Psoas muscle (tissue), 7 donors: ENCODE measurements at regions not wholly inside any gene's neighbourhood (a gene's known extent, or its start where the extent isn't known, plus 50 kb on each side); places are given as distances from the start of the nearest gene placed in this dataset.

Experiments
- ATAC-seq, 4 donors: fragments of 200-7000 bp; cut with Tn5 transposase; one replicate each; pipeline ENCODE4 v1.9.1; 2020; ENCODE audit warnings: moderate library complexity in 3 of 4, mild to moderate bottlenecking in 2 of 4
- DNase-seq, 2 donors: peaks; one replicate each; pipeline ENCODE4 v3.0.0-alpha.2; 2020
- H3K27ac ChIP-seq: fragments of 200-600 bp; one replicate; pipeline ENCODE4 v1.8.0; 2022
- H3K27me3 ChIP-seq, 3 donors: fragments of 200-600 bp in 1 of 3; one replicate each; pipeline versions ENCODE4 v1.6.1 to v1.8.0; 2013 to 2022; ENCODE audit warnings: low read length in 2 of 3, mild to moderate bottlenecking in 2 of 3, moderate library complexity in 1 of 3; ENCODE audit not compliant: insufficient read depth in 3 of 3
- H3K36me3 ChIP-seq, 2 donors: fragments of 200-600 bp in 1 of 2; one replicate each; pipeline versions ENCODE4 v1.6.1 to v1.8.0; 2013 to 2022; ENCODE audit warnings: low read depth in 1 of 2, mild to moderate bottlenecking in 1 of 2, moderate library complexity in 1 of 2; ENCODE audit not compliant: insufficient read depth in 1 of 2
- H3K4me1 ChIP-seq: fragments of 200-600 bp; one replicate; pipeline ENCODE4 v1.8.0; 2022
- H3K4me3 ChIP-seq: fragments of 200-600 bp; one replicate; pipeline ENCODE4 v1.8.0; 2022; ENCODE audit warnings: mild to moderate bottlenecking
- H3K9me3 ChIP-seq: fragments of 200-600 bp; one replicate; pipeline ENCODE4 v1.8.0; 2022
- WGBS, 3 donors: extraction: QIAGEN DNeasy Blood & Tissue Kit; methylation state at CpG; one replicate each; pipeline versions ENCODE4 v1.1.6 to v1.1.7; 2013; 5-methylcytosine and 5-hydroxymethylcytosine counted together
- intact Hi-C, 2 donors: fragments of 100-400 bp; cut with DNase I; formaldehyde crosslinking; loops; one replicate each; pipeline versions ENCODE4 v1.11.0 to v1.14.2; 2022
- TF ChIP-seq, protein P1 (sequence below): fragments of 200-600 bp; IDR thresholded peaks from one replicate; pipeline ENCODE4 v1.8.0; 2022; ENCODE audit warnings: antibody characterized with exemption
- donor health status: healthy with polysubstance abuse.
- donor health status: DM: no; HTN: no; CAD: no; lungs with moderate emphysema.
- donor health status: Bipolar disorder and iron deficiency.
- donor health status: healthy.
- donor health status: DM: yes; HTN: yes; CAD: no.
- donor health status: DM: no; HTN: no; CAD: no.
- donor health status: DM: yes; HTN: yes; CAD: no.

DNA sequence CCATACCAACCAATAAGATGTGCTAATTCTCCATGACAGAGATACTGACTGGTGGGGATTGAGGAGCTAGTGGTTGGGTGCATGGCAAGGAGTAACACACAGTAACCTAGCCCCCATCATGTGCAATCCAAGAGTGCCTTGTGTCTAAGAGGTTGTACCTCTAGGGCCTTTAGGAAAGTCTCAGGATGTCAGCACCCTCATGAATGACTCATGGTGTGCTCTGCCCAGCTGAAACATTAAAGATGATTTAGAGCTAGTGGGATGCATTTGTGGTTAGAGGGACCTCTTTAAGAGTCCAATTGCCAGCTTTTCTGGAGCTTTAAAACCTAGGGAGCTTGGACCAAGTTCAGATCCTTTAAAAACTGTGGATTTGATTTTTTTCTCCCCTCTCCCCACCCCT, 181.1 kb downstream of the HERPUD2 start:
- no peak overlapping the region for H3K4me3 ChIP-seq
- DNase-seq (no peak), ATAC-seq (no peak)
- TF ChIP-seq, protein P1, sequence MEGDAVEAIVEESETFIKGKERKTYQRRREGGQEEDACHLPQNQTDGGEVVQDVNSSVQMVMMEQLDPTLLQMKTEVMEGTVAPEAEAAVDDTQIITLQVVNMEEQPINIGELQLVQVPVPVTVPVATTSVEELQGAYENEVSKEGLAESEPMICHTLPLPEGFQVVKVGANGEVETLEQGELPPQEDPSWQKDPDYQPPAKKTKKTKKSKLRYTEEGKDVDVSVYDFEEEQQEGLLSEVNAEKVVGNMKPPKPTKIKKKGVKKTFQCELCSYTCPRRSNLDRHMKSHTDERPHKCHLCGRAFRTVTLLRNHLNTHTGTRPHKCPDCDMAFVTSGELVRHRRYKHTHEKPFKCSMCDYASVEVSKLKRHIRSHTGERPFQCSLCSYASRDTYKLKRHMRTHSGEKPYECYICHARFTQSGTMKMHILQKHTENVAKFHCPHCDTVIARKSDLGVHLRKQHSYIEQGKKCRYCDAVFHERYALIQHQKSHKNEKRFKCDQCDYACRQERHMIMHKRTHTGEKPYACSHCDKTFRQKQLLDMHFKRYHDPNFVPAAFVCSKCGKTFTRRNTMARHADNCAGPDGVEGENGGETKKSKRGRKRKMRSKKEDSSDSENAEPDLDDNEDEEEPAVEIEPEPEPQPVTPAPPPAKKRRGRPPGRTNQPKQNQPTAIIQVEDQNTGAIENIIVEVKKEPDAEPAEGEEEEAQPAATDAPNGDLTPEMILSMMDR, result no peak
- H3K36me3 ChIP-seq, result no peaks in the 10 kb centered on the region
- no peaks in the 10 kb centered on the region for H3K27me3 ChIP-seq
- no peaks in the 10 kb centered on the region for H3K9me3 ChIP-seq
- no peak overlapping the region for H3K27ac ChIP-seq
- intact Hi-C loops, result no loop called here
- no peaks in the 10 kb centered on the region for H3K4me1 ChIP-seq

DNA sequence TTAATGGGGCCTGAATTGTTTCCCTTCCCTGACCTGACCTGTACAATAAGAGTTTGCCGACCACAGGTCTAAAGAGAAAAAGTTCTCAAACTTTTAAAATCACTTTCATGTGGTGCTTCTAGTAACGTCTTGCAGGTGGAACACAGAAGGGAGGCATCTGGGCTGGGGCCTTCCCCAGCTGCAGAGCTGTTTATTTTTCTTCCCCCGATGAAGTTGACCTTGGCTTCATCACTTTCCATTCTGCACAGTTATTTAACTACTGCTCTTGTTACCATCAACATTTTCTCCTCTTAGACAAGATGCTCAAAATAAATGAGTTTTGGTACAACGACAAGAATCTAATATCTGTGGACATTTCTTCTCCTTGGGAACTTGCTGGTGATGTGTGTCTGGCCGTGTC, 181.7 kb downstream of the HERPUD2 start:
- Histone ChIP-seq H3K27ac (no peak overlapping the region), H3K4me3 (no peak overlapping the region), H3K9me3 (no peaks in the 10 kb centered on the region), H3K4me1 (no peaks in the 10 kb centered on the region), H3K36me3 (no peaks in the 10 kb centered on the region), H3K27me3 (no peaks in the 10 kb centered on the region)
- DNase-seq (no peak), ATAC-seq (no peak)
- intact Hi-C loops, result no loop called here
- WGBS, 3 donors, result 60 to 79% (median 65%) methylated on average over 5 of the region's 5 CpGs
- TF ChIP-seq, protein P1, result no peak

DNA sequence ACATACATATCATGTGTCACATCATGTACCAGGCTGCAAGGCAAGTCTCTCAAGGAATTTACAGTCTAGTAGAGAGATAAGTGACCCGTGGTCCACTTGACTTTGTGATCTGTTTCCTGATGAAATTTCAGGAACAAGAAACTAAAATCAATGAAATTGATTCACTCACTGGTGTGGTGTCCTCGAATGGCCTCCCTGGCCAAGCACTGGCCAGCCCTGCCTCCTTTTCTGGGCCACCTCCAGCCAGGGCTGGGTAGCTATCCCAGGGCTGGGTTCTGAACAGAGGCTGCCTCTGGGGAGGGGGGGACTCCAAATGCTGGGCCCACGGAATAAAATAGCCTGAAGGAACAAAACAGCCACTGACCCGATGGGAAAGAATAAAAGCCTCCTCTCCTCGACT, 182.2 kb downstream of the HERPUD2 start:
- Histone ChIP-seq H3K27ac (no peak overlapping the region), H3K36me3 (no peaks in the 10 kb centered on the region), H3K4me3 (no peak overlapping the region), H3K4me1 (no peaks in the 10 kb centered on the region), H3K27me3 (no peaks in the 10 kb centered on the region), H3K9me3 (no peaks in the 10 kb centered on the region)
- ATAC-seq (no peak), DNase-seq (no peak)
- TF ChIP-seq, protein P1, result no peak
- WGBS, 3 donors, result 55 to 70% (median 58%) methylated on average over 5 of the region's 5 CpGs
- intact Hi-C loops, result no loop called here

DNA sequence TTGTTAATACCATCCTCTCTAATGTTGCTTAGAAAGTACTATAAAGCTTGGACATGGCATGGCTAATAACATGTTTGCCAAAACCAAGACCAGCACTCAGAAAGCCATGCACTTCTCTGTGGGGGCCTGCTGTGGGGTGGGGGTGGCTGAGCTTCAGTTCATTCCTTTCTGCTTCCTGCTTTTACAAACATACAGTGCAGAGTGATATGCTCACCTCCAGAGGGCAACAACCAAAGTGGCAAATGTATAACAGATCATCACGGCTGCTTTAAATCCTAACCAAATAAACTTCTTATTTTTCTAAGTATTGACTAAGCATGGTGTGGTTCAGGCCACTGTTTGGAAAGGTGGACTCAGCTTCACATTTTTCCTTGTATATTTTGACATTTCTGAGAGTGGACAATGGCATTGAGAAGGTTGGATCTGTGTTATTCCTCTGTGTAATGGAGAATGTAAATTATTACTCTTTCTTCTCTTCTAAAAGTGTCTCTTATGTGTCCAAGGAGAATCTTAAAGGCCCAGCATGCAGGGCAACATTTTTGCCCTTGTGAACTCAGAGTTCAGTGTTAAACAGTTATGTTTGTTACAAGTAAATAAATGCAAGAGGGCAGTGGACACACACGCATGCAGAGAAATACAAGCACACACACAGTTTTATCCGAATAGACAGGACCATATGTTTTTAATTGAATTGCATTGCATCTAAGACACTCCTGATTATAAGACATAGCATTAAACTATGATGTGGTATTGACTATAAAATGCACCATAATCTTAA, 186.1 kb downstream of the HERPUD2 start:
- intact Hi-C loops, result no loop called here
- DNase-seq (no peak), ATAC-seq (no peak)
- Histone ChIP-seq H3K27me3 (no peaks in the 10 kb centered on the region), H3K9me3 (no peaks in the 10 kb centered on the region), H3K27ac (no peak overlapping the region), H3K4me1 (no peaks in the 10 kb centered on the region), H3K4me3 (no peak overlapping the region), H3K36me3 (no peaks in the 10 kb centered on the region)
- WGBS, 3 donors, result 61 to 71% (median 62%) methylated on average over 3 of the region's 3 CpGs
- TF ChIP-seq, protein P1, result no peak

DNA sequence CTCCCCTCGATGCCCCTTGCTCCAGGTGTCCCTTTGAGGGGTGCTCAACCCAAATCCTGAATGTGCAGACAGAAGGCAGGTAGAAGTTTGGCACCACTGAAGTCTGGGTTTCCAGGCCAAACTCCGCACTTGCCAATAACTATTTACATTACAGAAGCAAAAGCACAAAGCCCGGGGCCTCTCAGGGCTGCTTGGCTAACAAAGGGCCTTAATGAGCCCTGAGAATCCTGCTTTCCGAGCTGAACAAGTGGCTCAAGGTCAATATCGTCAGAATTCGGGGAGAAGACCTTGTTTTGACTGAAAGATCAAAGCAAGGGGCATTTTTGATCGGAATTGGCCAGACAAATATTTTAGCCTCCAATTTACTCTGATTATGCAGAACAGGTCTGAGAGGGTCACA, 189.9 kb downstream of the HERPUD2 start:
- no peak for ATAC-seq
- Histone ChIP-seq H3K4me1 (no peaks in the 10 kb centered on the region), H3K27ac (no peak overlapping the region), H3K36me3 (no peaks in the 10 kb centered on the region), H3K4me3 (no peak overlapping the region), H3K27me3 (no peaks in the 10 kb centered on the region), H3K9me3 (no peaks in the 10 kb centered on the region)
- DNase-seq, result no peak
- TF ChIP-seq, protein P1, result no peak
- intact Hi-C loops, result no loop called here
- 60 to 63% (median 63%) methylated on average over 7 of the region's 7 CpGs for WGBS, 3 donors
